H1 (cell line): ENCODE measurements at regions not wholly inside any gene's neighbourhood (a gene's known extent, or its start where the extent isn't known, plus 50 kb on each side); places are given as distances from the start of the nearest gene placed in this dataset.
A peak's percentile ranks its signal among the peaks of the same experiment; 100 is the strongest.

Source experiments
- CTCF ChIA-PET: fragments of 300-600 bp; sonication (Branson Sonifier 250); formaldehyde crosslinking; loops from one replicate; lab custom pipeline; 2021; ENCODE audit not compliant: partially characterized antibody; lab: Charles Lee
- POLR2A ChIA-PET: fragments of 300-600 bp; sonication (Branson Sonifier 250); formaldehyde crosslinking; loops from one replicate; lab custom pipeline; 2021; ENCODE audit warnings: inconsistent platforms; ENCODE audit not compliant: partially characterized antibody; lab: Charles Lee
- DNase-seq, 2 experiments: peaks; one replicate each; pipeline versions ENCODE4 v3.0.0 to v3.0.0-alpha.2; 2010 to 2022; ENCODE audit warnings: low spot score in 2 of 2, low read depth in 1 of 2, mixed read lengths in 1 of 2
- FAIRE-seq: peaks from 2 replicates; lab custom pipeline; 2011; peaks lifted over from hg19 to GRCh38; lab: Jason Lieb, UNC
- H2AFZ ChIP-seq: 2 replicates; pipeline ENCODE4 v1.8.1; 2012; ENCODE audit warnings: low read length, inconsistent platforms
- H2AK5ac ChIP-seq: 2 replicates; pipeline ENCODE4 v1.6.1; 2013; ENCODE audit warnings: low read depth, low read length
- H2BK120ac ChIP-seq: replicated peaks from 2 replicates; pipeline ENCODE3; 2013; ENCODE audit warnings: low read depth, low read length, inconsistent platforms
- H2BK12ac ChIP-seq: 2 replicates; pipeline ENCODE4 v1.6.1; 2013; ENCODE audit warnings: low read depth, low read length
- H2BK15ac ChIP-seq: 2 replicates; pipeline ENCODE4 v1.6.1; 2013; ENCODE audit warnings: low read length
- H2BK20ac ChIP-seq: 2 replicates; pipeline ENCODE4 v1.6.1; 2013; ENCODE audit warnings: low read length
- H2BK5ac ChIP-seq: 2 replicates; pipeline ENCODE4 v1.6.1; 2013; ENCODE audit warnings: low read depth, low read length
- H3K14ac ChIP-seq: 2 replicates; pipeline ENCODE4 v1.6.1; 2013; ENCODE audit warnings: inconsistent platforms; ENCODE audit not compliant: insufficient read length
- H3K18ac ChIP-seq: 2 replicates; pipeline ENCODE4 v1.6.1; 2013; ENCODE audit warnings: low read length; ENCODE audit errors: extremely low read depth
- H3K23ac ChIP-seq: 2 replicates; pipeline ENCODE4 v1.6.1; 2013; ENCODE audit warnings: inconsistent platforms; ENCODE audit not compliant: insufficient read length
- H3K23me2 ChIP-seq: 2 replicates; pipeline ENCODE4 v1.6.1; 2013; ENCODE audit warnings: low read depth, low read length
- H3K27ac ChIP-seq: 2 replicates; pipeline ENCODE4 v1.6.1; 2011; ENCODE audit warnings: low read depth, low read length, inconsistent platforms
- H3K27me3 ChIP-seq, 4 experiments: replicated peaks in 1 of 4; 1 replicate in 1 of 4; 2 replicates in 3 of 4; pipeline versions ENCODE4 v1.6.1 to v1.8.1; 2011 to 2013; ENCODE audit warnings: low read length in 3 of 4, mild to moderate bottlenecking in 3 of 4, inconsistent platforms in 2 of 4, mixed read lengths in 2 of 4, moderate library complexity in 1 of 4; ENCODE audit not compliant: control insufficient read depth in 3 of 4, insufficient read depth in 3 of 4; ENCODE audit errors: extremely low read depth in 1 of 4
- H3K36me3 ChIP-seq, 4 experiments: 2 replicates each; pipeline versions ENCODE4 v1.6.1 to v1.8.1; 2011 to 2013; ENCODE audit warnings: mild to moderate bottlenecking in 4 of 4, low read length in 3 of 4, moderate library complexity in 2 of 4, control low read depth in 1 of 4, inconsistent platforms in 1 of 4; ENCODE audit not compliant: insufficient read depth in 4 of 4, control insufficient read depth in 2 of 4
- H3K4ac ChIP-seq: replicated peaks from 2 replicates; pipeline ENCODE3; 2013; ENCODE audit warnings: low read length, low read depth, mixed read lengths, inconsistent platforms; ENCODE audit not compliant: insufficient read length
- H3K4me1 ChIP-seq, 4 experiments: replicated peaks in 1 of 4; 1 replicate in 1 of 4; 2 replicates in 3 of 4; pipeline versions ENCODE4 v1.6.1 to v1.8.1; 2011 to 2013; ENCODE audit warnings: low read length in 3 of 4, inconsistent platforms in 2 of 4, mixed read lengths in 1 of 4; ENCODE audit not compliant: insufficient read depth in 4 of 4, control insufficient read depth in 3 of 4
- H3K4me2 ChIP-seq, 2 experiments: 2 replicates each; pipeline versions ENCODE4 v1.6.1 to v1.8.1; 2011 to 2013; ENCODE audit warnings: low read depth in 2 of 2, low read length in 2 of 2, control low read depth in 1 of 2, inconsistent platforms in 1 of 2, mild to moderate bottlenecking in 1 of 2; ENCODE audit not compliant: insufficient read depth in 1 of 2
- H3K4me3 ChIP-seq, 4 experiments: fragments of 200-600, 300-600 bp in 1 of 4; sonication (generic), shearing (Covaris generic), sonication (Bioruptor Twin) in 1 of 4; 2 replicates each; pipeline versions ENCODE4 v1.5.1 to v1.8.1; 2011 to 2016; ENCODE audit warnings: low read length in 4 of 4, low read depth in 3 of 4, control low read depth in 2 of 4, inconsistent platforms in 2 of 4, mild to moderate bottlenecking in 2 of 4, mixed read lengths in 1 of 4, moderate library complexity in 1 of 4; ENCODE audit not compliant: insufficient read depth in 2 of 4; ENCODE audit errors: extremely low read depth in 1 of 4
- H3K56ac ChIP-seq: replicated peaks from 2 replicates; pipeline ENCODE3; 2013; ENCODE audit warnings: low read depth, mild to moderate bottlenecking, mixed read lengths, low read length, inconsistent platforms; ENCODE audit not compliant: insufficient read length
- H3K79me1 ChIP-seq: 2 replicates; pipeline ENCODE4 v1.6.1; 2013; ENCODE audit warnings: low read depth, low read length, control low read depth
- H3K79me2 ChIP-seq, 2 experiments: 2 replicates each; pipeline versions ENCODE4 v1.6.1 to v1.8.1; 2012 to 2013; ENCODE audit warnings: low read length in 2 of 2, mild to moderate bottlenecking in 2 of 2, inconsistent platforms in 1 of 2; ENCODE audit not compliant: insufficient read depth in 2 of 2, control insufficient read depth in 1 of 2
- H3K9ac ChIP-seq, 4 experiments: replicated peaks in 1 of 4; 1 replicate in 1 of 4; 2 replicates in 3 of 4; pipeline versions ENCODE4 v1.6.1 to v1.8.1; 2011 to 2013; ENCODE audit warnings: low read depth in 3 of 4, low read length in 3 of 4, control low read depth in 2 of 4, mild to moderate bottlenecking in 2 of 4, moderate library complexity in 2 of 4, inconsistent platforms in 1 of 4; ENCODE audit errors: extremely low read depth in 1 of 4
- H3K9me3 ChIP-seq, 2 experiments: 2 replicates each; pipeline versions ENCODE4 v1.6.1 to v1.8.1; 2012 to 2013; ENCODE audit warnings: mild to moderate bottlenecking in 2 of 2, moderate library complexity in 2 of 2, control low read depth in 1 of 2, inconsistent platforms in 1 of 2, low read depth in 1 of 2, low read length in 1 of 2, mixed read lengths in 1 of 2; ENCODE audit not compliant: insufficient read depth in 2 of 2
- H4K20me1 ChIP-seq, 2 experiments: replicated peaks in 1 of 2; 2 replicates each; pipeline versions ENCODE3 to v1.8.1; 2011 to 2013; ENCODE audit warnings: inconsistent platforms in 2 of 2, low read length in 2 of 2, mild to moderate bottlenecking in 1 of 2; ENCODE audit not compliant: insufficient read depth in 2 of 2, control insufficient read depth in 1 of 2
- H4K5ac ChIP-seq: 2 replicates; pipeline ENCODE4 v1.6.1; 2013; ENCODE audit warnings: low read length, low read depth, mixed read lengths, inconsistent platforms; ENCODE audit not compliant: insufficient read length
- H4K8ac ChIP-seq: 2 replicates; pipeline ENCODE4 v1.8.0; 2013; ENCODE audit warnings: mild to moderate bottlenecking, moderate library complexity, low read length, inconsistent platforms; ENCODE audit not compliant: insufficient read depth; ENCODE audit errors: extremely low read depth
- H4K91ac ChIP-seq: replicated peaks from 2 replicates; pipeline ENCODE3; 2013; ENCODE audit warnings: low read length, mixed read lengths, inconsistent platforms; ENCODE audit not compliant: insufficient read length
- ASH2L ChIP-seq: fragments of 200-600, 300-600 bp; sonication (generic); IDR thresholded peaks from one replicate; pipeline ENCODE4 v1.7.1; 2017; ENCODE audit warnings: low read length
- ATF2 ChIP-seq: IDR thresholded peaks from 2 replicates; pipeline ENCODE4 v1.6.1; 2012; ENCODE audit warnings: low read length, inconsistent platforms
- BRCA1 ChIP-seq: IDR thresholded peaks from 2 replicates; pipeline ENCODE4 v1.6.1; 2012; ENCODE audit warnings: low read depth, low read length, improper control_type of control experiment
- CBX8 ChIP-seq: fragments of 300-800, 300-1000 bp; sonication (generic); IDR thresholded peaks from 2 replicates; pipeline ENCODE4 v1.7.1; 2016; ENCODE audit warnings: low read depth, low read length, borderline replicate concordance
- JUN ChIP-seq: IDR thresholded peaks from 2 replicates; pipeline ENCODE4 v1.6.1; 2011; ENCODE audit warnings: low read depth, mild to moderate bottlenecking, improper control_type of control experiment, low read length
- NANOG ChIP-seq: IDR thresholded peaks from 2 replicates; pipeline ENCODE4 v1.6.1; 2011; ENCODE audit warnings: low read length, low read depth, mild to moderate bottlenecking, inconsistent platforms; ENCODE audit not compliant: insufficient read depth, poor library complexity, severe bottlenecking
- RAD21 ChIP-seq, 2 experiments: IDR thresholded peaks in 1 of 2; conservative IDR thresholded peaks in 1 of 2; 2 replicates each; pipeline ENCODE4 v1.6.1; 2011; ENCODE audit warnings: low read depth in 2 of 2, low read length in 2 of 2, improper control_type of control experiment in 1 of 2, inconsistent platforms in 1 of 2, mild to moderate bottlenecking in 1 of 2, moderate library complexity in 1 of 2
- SIN3A ChIP-seq, 2 experiments: IDR thresholded peaks in 1 of 2; conservative IDR thresholded peaks in 1 of 2; 2 replicates each; pipeline ENCODE4 v1.6.1; 2011 to 2012; ENCODE audit warnings: low read length in 2 of 2, improper control_type of control experiment in 1 of 2, low read depth in 1 of 2, mild to moderate bottlenecking in 1 of 2
- SP2 ChIP-seq: IDR thresholded peaks from 2 replicates; pipeline ENCODE4 v1.6.1; 2012; ENCODE audit warnings: mild to moderate bottlenecking, low read length, inconsistent platforms
- SUZ12 ChIP-seq: fragments of 200-600 bp; sonication (generic); IDR thresholded peaks from 2 replicates; pipeline ENCODE4 v1.6.1; 2012; ENCODE audit warnings: mild to moderate bottlenecking, inconsistent platforms, low read length, moderate library complexity, mixed read lengths
- YY1 ChIP-seq: IDR thresholded peaks from 2 replicates; pipeline ENCODE4 v1.6.1; 2011; ENCODE audit warnings: low read depth, mild to moderate bottlenecking, low read length
- WGBS, 2 experiments: shearing (Covaris generic) in 1 of 2; methylation state at CpG; one replicate each; pipeline versions ENCODE4 v1.1.6 to v1.1.7; 2013 to 2015; ENCODE audit warnings: low lambda C conversion rate in 2 of 2, mixed read lengths in 2 of 2, inconsistent platforms in 1 of 2, low coverage in 1 of 2, missing lambda C conversion rate in 1 of 2; ENCODE audit not compliant: insufficient replicate concordance in 2 of 2, insufficient coverage in 1 of 2, insufficient read length in 1 of 2; ENCODE audit errors: extremely low coverage in 1 of 2, missing lambda C conversion rate in 1 of 2; 5-methylcytosine and 5-hydroxymethylcytosine counted together
- TF ChIP-seq, protein P1 (sequence below): IDR thresholded peaks from 2 replicates; pipeline ENCODE4 v1.6.1; 2011; ENCODE audit warnings: low read depth, mild to moderate bottlenecking, low read length; ENCODE audit not compliant: insufficient read depth

DNA sequence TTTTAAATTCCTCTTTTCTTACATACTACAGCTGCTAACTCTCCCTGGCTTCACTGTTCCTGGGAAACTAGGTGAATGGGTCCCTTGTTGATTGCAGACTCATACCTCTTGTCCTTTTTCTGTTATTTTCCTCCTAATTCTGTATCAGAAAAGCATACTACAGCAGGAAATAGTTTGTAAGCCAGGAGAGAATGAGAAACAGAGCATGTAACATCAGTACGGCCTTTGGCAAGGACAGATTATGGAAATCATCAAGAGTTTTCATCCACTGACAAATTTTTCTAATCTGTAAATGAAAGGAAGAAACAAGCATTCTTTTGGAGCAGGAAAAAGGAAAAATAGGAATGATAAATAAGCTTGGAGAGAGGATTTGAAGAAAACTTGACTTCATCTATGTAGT, 239.2 kb downstream of the ANTXR2 start:
- H2BK15ac ChIP-seq, result no peak overlapping the region
- no peak overlapping the region for H3K9ac ChIP-seq
- FAIRE-seq, result no peak
- ChIA-PET CTCF (no interaction called here), POLR2A (no interaction called here)
- no peaks in the 10 kb centered on the region for H3K23me2 ChIP-seq
- H4K8ac ChIP-seq, result no peak overlapping the region
- H3K14ac ChIP-seq, result no peak overlapping the region
- no peak overlapping the region for H3K56ac ChIP-seq
- no peaks in the 10 kb centered on the region for H3K27me3 ChIP-seq
- no peak overlapping the region for H4K5ac ChIP-seq
- DNase-seq, result no peak
- H3K18ac ChIP-seq, result no peak overlapping the region
- H3K4ac ChIP-seq, result no peak overlapping the region
- no peak overlapping the region for H4K91ac ChIP-seq
- no peak overlapping the region for H2BK12ac ChIP-seq
- peak overlapping the region; percentile 69; the same call in 1 of the 2 replicates for H2AFZ ChIP-seq
- no peak overlapping the region for H3K27ac ChIP-seq
- H3K9me3 ChIP-seq, result peaks cover 0 to 4% of the 10 kb centered on the region in 2 experiments; a peak in 2 of 4 replicates
- H2BK120ac ChIP-seq, result no peak overlapping the region
- H3K23ac ChIP-seq, result no peak overlapping the region
- H2BK20ac ChIP-seq, result no peak overlapping the region
- H4K20me1 ChIP-seq, result no peaks in the 10 kb centered on the region
- no peak overlapping the region for H3K4me3 ChIP-seq
- H3K4me2 ChIP-seq, result no peak overlapping the region
- H3K4me1 ChIP-seq, result no peaks in the 10 kb centered on the region
- no peaks in the 10 kb centered on the region for H3K36me3 ChIP-seq
- no peaks in the 10 kb centered on the region for H3K79me1 ChIP-seq
- 79% methylated on average over 1 of the region's 1 CpG; no CpG with 5 or more reads in 1 of the 2 experiments for WGBS, 2 experiments
- no peaks in the 10 kb centered on the region for H3K79me2 ChIP-seq
- no peak overlapping the region for H2AK5ac ChIP-seq
- no peak overlapping the region for H2BK5ac ChIP-seq
- TF ChIP-seq BRCA1 (no peak), SIN3A (conservative IDR thresholded peaks at IDR 0.05 in 1 of 2, IDR thresholded peaks at IDR 0.05 in 1 of 2; ENCODE audit: low read depth in 1 of 2, low read length in 2 of 2) (no peak), NANOG (no peak), SUZ12 (no peak), ASH2L (no peak), RAD21 (IDR thresholded peaks at IDR 0.05 in 1 of 2, conservative IDR thresholded peaks at IDR 0.05 in 1 of 2; ENCODE audit: low read depth in 2 of 2, low read length in 2 of 2) (no peak), JUN (no peak), SP2 (no peak), ATF2 (no peak), CBX8 (no peak), YY1 (no peak)
- TF ChIP-seq, protein P1, sequence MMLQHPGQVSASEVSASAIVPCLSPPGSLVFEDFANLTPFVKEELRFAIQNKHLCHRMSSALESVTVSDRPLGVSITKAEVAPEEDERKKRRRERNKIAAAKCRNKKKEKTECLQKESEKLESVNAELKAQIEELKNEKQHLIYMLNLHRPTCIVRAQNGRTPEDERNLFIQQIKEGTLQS, result no peak
